ENCODE measurements at regions not wholly inside any gene's neighbourhood (a gene's known extent, or its start where the extent isn't known, plus 50 kb on each side); places are given as distances from the start of the nearest gene placed in this dataset.

- Mint-ChIP-seq H3K27me3 (ENCODE audit: insufficient read depth, unreplicated experiment) (no peaks in the 10 kb centered on the region), H3K36me3 (ENCODE audit: insufficient read depth, unreplicated experiment) (no peaks in the 10 kb centered on the region), H3K4me3 (ENCODE audit: unreplicated experiment) (no peak overlapping the region), H3K27ac (ENCODE audit: low read depth, unreplicated experiment) (no peak overlapping the region), H3K9me3 (ENCODE audit: unreplicated experiment) (no peaks in the 10 kb centered on the region), H3K4me1 (ENCODE audit: insufficient read depth, unreplicated experiment) (peaks cover 6% of the 10 kb centered on the region)
- BruUV-seq (replicated peaks) = no TSS peak
- TF ChIP-seq CTCF (IDR thresholded peaks at IDR 0.05; ENCODE audit: unreplicated experiment) = no peak
- ChIA-PET CTCF (no interaction called here), POLR2A (interaction anchor here (0.7 kb wide), 1 partner anchor 872 kb away, joined by 3 read pairs; no protein-coding TSS in a partner anchor)
- DNase-seq (ENCODE audit: unreplicated experiment) = no peak
- intact Hi-C loops (cut with micrococcal nuclease) = no loop called here
These were observed 224.6 kb downstream of the MN1 start for GRCh38 chr22:27576815-27577573.

- H3K27ac Mint-ChIP-seq (ENCODE audit: low read depth, unreplicated experiment) = no peak overlapping the region
These were observed 224.0 kb downstream of the MN1 start for GRCh38 chr22:27577574-27577969.

GRCh38 chr22:27578937-27579617 is 222.5 kb downstream of the MN1 start:
- DNase-seq (ENCODE audit: unreplicated experiment) = no peak
- Mint-ChIP-seq H3K27ac (ENCODE audit: low read depth, unreplicated experiment) (no peak overlapping the region), H3K36me3 (ENCODE audit: insufficient read depth, unreplicated experiment) (no peaks in the 10 kb centered on the region), H3K4me1 (ENCODE audit: insufficient read depth, unreplicated experiment) (peaks cover 12% of the 10 kb centered on the region), H3K27me3 (ENCODE audit: insufficient read depth, unreplicated experiment) (no peaks in the 10 kb centered on the region), H3K9me3 (ENCODE audit: unreplicated experiment) (no peaks in the 10 kb centered on the region), H3K4me3 (ENCODE audit: unreplicated experiment) (no peak overlapping the region)
- no TSS peak for BruUV-seq (replicated peaks)
- ChIA-PET CTCF (no interaction called here), POLR2A (no interaction called here)
- no peak for TF ChIP-seq CTCF (IDR thresholded peaks at IDR 0.05; ENCODE audit: unreplicated experiment)
- intact Hi-C loops (cut with micrococcal nuclease) = no loop called here

More at GRCh38 chr22:27577574-27577969, 224.0 kb downstream of the MN1 start:
- intact Hi-C loops (cut with micrococcal nuclease) = no loop called here
- Mint-ChIP-seq H3K4me3 (ENCODE audit: unreplicated experiment) (no peak overlapping the region), H3K4me1 (ENCODE audit: insufficient read depth, unreplicated experiment) (peaks cover 6% of the 10 kb centered on the region), H3K27me3 (ENCODE audit: insufficient read depth, unreplicated experiment) (no peaks in the 10 kb centered on the region), H3K9me3 (ENCODE audit: unreplicated experiment) (no peaks in the 10 kb centered on the region), H3K36me3 (ENCODE audit: insufficient read depth, unreplicated experiment) (no peaks in the 10 kb centered on the region)
- no TSS peak for BruUV-seq (replicated peaks)
- no peak for TF ChIP-seq CTCF (IDR thresholded peaks at IDR 0.05; ENCODE audit: unreplicated experiment)
- CTCF ChIA-PET = no interaction called here
- no peak for DNase-seq (ENCODE audit: unreplicated experiment)
- POLR2A ChIA-PET = interaction anchor here (0.7 kb wide), 1 partner anchor 872 kb away, joined by 3 read pairs; no protein-coding TSS in a partner anchor

- Mint-ChIP-seq H3K27me3 (ENCODE audit: insufficient read depth, unreplicated experiment) (no peaks in the 10 kb centered on the region), H3K36me3 (ENCODE audit: insufficient read depth, unreplicated experiment) (no peaks in the 10 kb centered on the region), H3K4me1 (ENCODE audit: insufficient read depth, unreplicated experiment) (peaks cover 15% of the 10 kb centered on the region), H3K27ac (ENCODE audit: low read depth, unreplicated experiment) (no peak overlapping the region), H3K4me3 (ENCODE audit: unreplicated experiment) (no peak overlapping the region), H3K9me3 (ENCODE audit: unreplicated experiment) (no peaks in the 10 kb centered on the region)
- peak; percentile 29 for DNase-seq (ENCODE audit: unreplicated experiment)
- no peak for TF ChIP-seq CTCF (IDR thresholded peaks at IDR 0.05; ENCODE audit: unreplicated experiment)
- intact Hi-C loops (cut with micrococcal nuclease) = no loop called here
- no TSS peak for BruUV-seq (replicated peaks)
- ChIA-PET POLR2A (no interaction called here), CTCF (interaction anchor here (1.0 kb wide), 1 partner anchor 174 kb away, joined by 3 read pairs; no protein-coding TSS in a partner anchor)
These were observed 221.2 kb downstream of the MN1 start for GRCh38 chr22:27580311-27580897.
